OCI-LY7 (cell line): ENCODE measurements at regions not wholly inside any gene's neighbourhood (a gene's known extent, or its start where the extent isn't known, plus 50 kb on each side); places are given as distances from the start of the nearest gene placed in this dataset.

Experiments used
- BruUV-seq: library from RNA; stranded (reverse); fragments of 400-500 nt; replicated peaks from 2 replicates; lab custom pipeline; 2021; lab: Mats Ljungman, UMichigan
- CTCF ChIA-PET: fragments of 300-600 bp; sonication (Branson Sonifier 250); formaldehyde crosslinking; loops from one replicate; lab custom pipeline; 2022; ENCODE audit warnings: antibody characterized with exemption; ENCODE audit not compliant: unreplicated experiment; lab: Charles Lee
- POLR2A ChIA-PET: fragments of 300-600 bp; sonication (Branson Sonifier 250); formaldehyde crosslinking; loops from one replicate; lab custom pipeline; 2022; ENCODE audit warnings: antibody characterized with exemption; lab: Charles Lee
- DNase-seq: peaks from one replicate; pipeline ENCODE4 v3.0.0-alpha.2; 2015; ENCODE audit warnings: low spot score
- H2AFZ ChIP-seq: fragments of 200-600 bp; sonication (generic), shearing (Covaris generic); 2 replicates; pipeline ENCODE4 v1.6.1; 2014; ENCODE audit warnings: mild to moderate bottlenecking, antibody characterized with exemption, low read length, moderate library complexity
- H3K27ac ChIP-seq: fragments of 200-600 bp; sonication (generic); 2 replicates; pipeline ENCODE4 v1.5.1; 2014; ENCODE audit warnings: mixed run types, low read depth, mild to moderate bottlenecking, moderate library complexity, low read length, inconsistent platforms; ENCODE audit not compliant: poor library complexity, severe bottlenecking
- H3K36me3 ChIP-seq: fragments of 200-600 bp; sonication (generic); 2 replicates; pipeline ENCODE4 v1.6.1; 2014; ENCODE audit warnings: mild to moderate bottlenecking, antibody characterized with exemption, low read length, moderate library complexity, mixed read lengths; ENCODE audit not compliant: insufficient read depth
- H3K4me1 ChIP-seq: fragments of 200-600 bp; sonication (generic); 2 replicates; pipeline ENCODE4 v1.5.1; 2014; ENCODE audit warnings: mild to moderate bottlenecking, low read length; ENCODE audit not compliant: insufficient read depth, poor library complexity, severe bottlenecking
- H3K4me2 ChIP-seq: fragments of 200-600 bp; sonication (generic); 2 replicates; pipeline ENCODE4 v1.6.1; 2014; ENCODE audit warnings: mild to moderate bottlenecking, low read length
- H3K4me3 ChIP-seq: fragments of 200-600 bp; sonication (generic); 2 replicates; pipeline ENCODE4 v1.5.1; 2014; ENCODE audit warnings: mild to moderate bottlenecking, low read depth, low read length; ENCODE audit not compliant: poor library complexity, severe bottlenecking
- H3K79me2 ChIP-seq: fragments of 200-600 bp; sonication (generic); 2 replicates; pipeline ENCODE4 v1.6.1; 2016; ENCODE audit warnings: low read depth, mild to moderate bottlenecking, low read length, moderate library complexity, mixed read lengths; ENCODE audit not compliant: insufficient read depth
- H3K9me2 ChIP-seq: fragments of 200-600 bp; sonication (generic); 2 replicates; pipeline ENCODE4 v1.6.1; 2016; ENCODE audit warnings: mild to moderate bottlenecking, low read length, mixed read lengths; ENCODE audit not compliant: insufficient read depth
- H3K9me3 ChIP-seq: fragments of 200-600 bp; sonication (generic); 2 replicates; pipeline ENCODE4 v1.6.1; 2014; ENCODE audit warnings: mild to moderate bottlenecking, mixed run types, low read length, mixed read lengths
- H4K20me1 ChIP-seq: fragments of 200-600 bp; sonication (generic); 2 replicates; pipeline ENCODE4 v1.6.1; 2014; ENCODE audit warnings: mild to moderate bottlenecking, antibody characterized with exemption, low read length, moderate library complexity, mixed read lengths; ENCODE audit not compliant: insufficient read depth
- CTCF ChIP-seq: fragments of 200-600 bp; sonication (generic); conservative IDR thresholded peaks from 2 replicates; pipeline ENCODE4 v1.5.1; 2014; ENCODE audit warnings: mild to moderate bottlenecking, antibody characterized with exemption, low read length, moderate library complexity, mixed read lengths
- EZH2phosphoT487 ChIP-seq: fragments of 200-600 bp; sonication (generic); IDR thresholded peaks from 2 replicates; pipeline ENCODE4 v1.6.1; 2018; ENCODE audit warnings: low read depth, borderline replicate concordance, mild to moderate bottlenecking, mixed run types, antibody characterized with exemption, low read length, moderate library complexity, mixed read lengths
- intact Hi-C: fragments of 100-400 bp; cut with micrococcal nuclease; formaldehyde crosslinking; loops from one replicate; pipeline ENCODE4 v1.10.0; 2022; ENCODE audit not compliant: unreplicated experiment

- Histone ChIP-seq H3K4me2 (no peak overlapping the region), H3K79me2 (no peaks in the 10 kb centered on the region), H3K27ac (no peak overlapping the region), H3K9me2 (no peaks in the 10 kb centered on the region), H3K4me3 (no peak overlapping the region), H3K9me3 (no peaks in the 10 kb centered on the region), H3K4me1 (no peaks in the 10 kb centered on the region), H2AFZ (no peak overlapping the region), H4K20me1 (no peaks in the 10 kb centered on the region), H3K36me3 (no peaks in the 10 kb centered on the region)
- POLR2A ChIA-PET = no interaction called here
- CTCF ChIA-PET = no interaction called here
- TF ChIP-seq EZH2phosphoT487 (no peak), CTCF (no peak)
- no TSS peak for BruUV-seq
- intact Hi-C loops = no loop called here
- no peak for DNase-seq
Measured at GRCh38 chr9:95634536-95634935, 117.8 kb upstream of the PTCH1 start.

GRCh38 chr9:95634114-95634513, 117.3 kb upstream of the PTCH1 start:
- Histone ChIP-seq H4K20me1 (no peaks in the 10 kb centered on the region), H3K4me1 (no peaks in the 10 kb centered on the region), H3K9me2 (no peaks in the 10 kb centered on the region), H3K79me2 (no peaks in the 10 kb centered on the region), H2AFZ (no peak overlapping the region), H3K27ac (no peak overlapping the region), H3K9me3 (no peaks in the 10 kb centered on the region), H3K36me3 (no peaks in the 10 kb centered on the region), H3K4me3 (no peak overlapping the region), H3K4me2 (no peak overlapping the region)
- no TSS peak for BruUV-seq
- ChIA-PET CTCF (no interaction called here), POLR2A (no interaction called here)
- DNase-seq = no peak
- intact Hi-C loops = no loop called here
- no peak for TF ChIP-seq CTCF
- TF ChIP-seq EZH2phosphoT487 = no peak

- BruUV-seq = no TSS peak
- H3K36me3 ChIP-seq = no peaks in the 10 kb centered on the region
- no peaks in the 10 kb centered on the region for H3K9me2 ChIP-seq
- CTCF ChIA-PET = no interaction called here
- no peaks in the 10 kb centered on the region for H3K4me1 ChIP-seq
- intact Hi-C loops = no loop called here
- H3K79me2 ChIP-seq = no peaks in the 10 kb centered on the region
- POLR2A ChIA-PET = interaction anchor here (0.5 kb wide), 1 partner anchor 234 kb away, joined by 6 read pairs; no protein-coding TSS in a partner anchor
- no peak overlapping the region for H3K4me3 ChIP-seq
- no peaks in the 10 kb centered on the region for H4K20me1 ChIP-seq
- no peak overlapping the region for H2AFZ ChIP-seq
- TF ChIP-seq CTCF = no peak
- no peak for TF ChIP-seq EZH2phosphoT487
- DNase-seq = no peak
- no peak overlapping the region for H3K27ac ChIP-seq
- no peak overlapping the region for H3K4me2 ChIP-seq
- H3K9me3 ChIP-seq = no peaks in the 10 kb centered on the region
Measured at GRCh38 chr9:95629585-95629984, 112.8 kb upstream of the PTCH1 start.
